GM18517 (cell line): ENCODE measurements at regions not wholly inside any gene's neighbourhood (a gene's known extent, or its start where the extent isn't known, plus 50 kb on each side); places are given as distances from the start of the nearest gene placed in this dataset.

ENCODE experiments used
- ATAC-seq: cut with Tn5 transposase; IDR thresholded peaks from one replicate; pipeline ENCODE4 v1.9.1; 2021; ENCODE audit warnings: mild to moderate bottlenecking, moderate library complexity; ENCODE audit not compliant: unreplicated experiment

DNA sequence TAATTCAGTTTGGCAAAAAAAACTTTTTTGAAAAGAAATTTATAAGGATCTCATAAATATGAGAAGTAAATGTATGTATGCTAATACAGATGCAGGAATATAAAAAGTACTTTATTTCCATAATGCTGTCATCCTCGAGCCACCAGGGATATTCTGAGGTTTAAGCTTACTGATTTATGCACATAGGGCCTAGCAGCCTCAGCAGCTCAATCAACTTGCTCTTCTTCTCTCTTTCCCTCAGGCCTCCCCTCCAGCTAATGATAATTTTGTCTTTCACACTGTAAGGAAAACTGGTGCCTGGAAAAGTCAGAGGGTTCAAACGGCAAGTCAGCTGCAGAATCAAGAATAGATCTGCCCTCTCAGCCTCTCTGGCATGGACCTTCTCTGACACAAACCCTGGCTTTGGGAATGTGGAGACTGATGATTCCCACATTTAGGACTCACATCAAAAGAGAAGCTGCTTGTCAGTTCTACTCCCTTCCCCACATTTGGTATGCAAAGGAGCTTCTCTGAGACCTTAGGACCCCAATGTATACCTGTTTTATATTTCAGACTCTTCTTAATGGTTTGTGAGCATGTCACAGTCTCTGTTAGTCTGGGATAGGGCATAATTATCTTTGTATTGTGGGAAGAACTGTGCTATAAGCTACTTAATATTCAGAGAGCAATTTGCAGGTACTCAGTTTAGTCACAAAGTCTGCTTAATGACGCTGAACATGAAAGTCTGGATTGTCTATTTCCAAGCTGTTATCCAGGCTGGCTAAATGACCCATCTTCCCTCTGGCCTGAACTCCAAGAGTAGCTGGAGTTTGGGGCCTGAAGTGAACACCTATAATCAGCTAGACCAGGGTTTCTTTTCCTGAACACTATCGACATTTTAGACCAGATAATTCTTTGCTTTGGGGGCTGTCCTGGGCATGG is 52.1 kb upstream of the DIPK1A start:
- ATAC-seq: no peak

- no peak for ATAC-seq
These were observed 52.9 kb upstream of the DIPK1A start for GRCh38 chr1:93014168-93014567.

DNA sequence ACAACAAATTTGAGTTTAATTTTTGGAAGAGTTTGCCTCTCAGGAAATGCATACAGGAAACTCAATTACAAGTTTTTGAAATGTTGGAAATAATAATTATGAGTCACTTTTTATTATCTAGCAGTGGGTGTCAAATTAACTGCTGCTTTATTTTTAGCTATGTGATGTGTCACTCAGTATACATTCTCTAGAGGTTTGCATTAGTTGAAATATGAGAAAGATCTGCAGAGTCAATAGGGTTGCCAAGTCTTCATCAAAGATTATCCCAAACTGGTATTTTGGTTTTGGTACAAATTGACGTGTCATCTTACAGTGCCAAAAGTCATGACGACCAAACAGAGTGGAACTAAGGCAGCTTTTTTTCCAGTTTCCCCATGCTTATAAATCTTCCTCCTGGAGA is 54.3 kb upstream of the DIPK1A start:
- ATAC-seq: no peak

- no peak for ATAC-seq
These were observed 54.9 kb upstream of the DIPK1A start for GRCh38 chr1:93016171-93016570.

- ATAC-seq: peak; percentile 75
These were observed 57.4 kb upstream of the MTF2 start for GRCh38 chr1:93021539-93022134.

GRCh38 chr1:93022580-93022979 is 56.5 kb upstream of the MTF2 start:
- ATAC-seq: no peak

DNA sequence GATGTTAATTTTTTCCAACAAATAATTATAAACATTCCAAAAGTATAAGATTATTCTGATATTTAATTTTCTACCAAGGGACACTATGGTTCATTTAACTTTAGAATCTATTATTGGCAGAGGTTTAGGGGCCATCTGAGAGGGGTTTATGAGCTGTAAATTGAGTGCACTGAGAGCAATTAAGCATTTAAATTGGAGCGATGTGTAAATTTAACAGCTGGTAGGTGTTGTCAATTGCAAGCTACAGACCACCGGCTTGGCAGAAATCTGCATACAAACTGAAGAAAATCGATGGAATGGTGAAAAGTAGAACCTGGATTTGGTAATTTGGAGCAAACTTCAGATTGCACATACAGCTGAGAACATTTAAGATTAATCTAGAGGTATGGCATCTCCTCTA is 55.8 kb upstream of the MTF2 start:
- ATAC-seq: no peak

DNA sequence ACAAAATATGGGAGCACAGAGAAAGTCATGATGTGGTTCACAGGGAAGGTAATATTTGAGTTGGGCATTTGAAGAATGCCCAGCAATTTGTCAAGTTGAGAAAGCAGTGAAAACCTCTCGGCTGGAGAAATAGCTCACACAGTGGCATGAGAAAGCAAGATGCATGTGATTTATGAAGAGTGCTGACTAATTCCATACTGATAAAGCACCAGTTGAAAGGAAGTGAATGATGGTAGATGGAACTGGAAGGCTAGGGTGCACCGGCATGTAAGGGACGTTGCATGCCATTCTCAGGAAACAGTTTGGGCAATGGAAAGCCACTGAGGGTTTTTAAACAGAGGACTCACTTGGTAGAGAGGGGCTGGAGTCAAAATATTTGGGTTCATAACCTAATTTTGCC is 53.5 kb upstream of the MTF2 start:
- ATAC-seq: no peak

- ATAC-seq: no peak
These were observed 50.5 kb upstream of the MTF2 start for GRCh38 chr1:93028542-93028941.
